GM12873 (cell line): ENCODE measurements at regions not wholly inside any gene's neighbourhood (a gene's known extent, or its start where the extent isn't known, plus 50 kb on each side); places are given as distances from the start of the nearest gene placed in this dataset.

Experiments used
- TF ChIP-seq, protein P1 (sequence below): IDR thresholded peaks from 2 replicates; pipeline ENCODE4 v1.5.1; 2012; ENCODE audit warnings: low read depth, mild to moderate bottlenecking, moderate library complexity, low read length, control low read depth; ENCODE audit not compliant: insufficient read depth; ENCODE audit errors: missing control alignments

DNA sequence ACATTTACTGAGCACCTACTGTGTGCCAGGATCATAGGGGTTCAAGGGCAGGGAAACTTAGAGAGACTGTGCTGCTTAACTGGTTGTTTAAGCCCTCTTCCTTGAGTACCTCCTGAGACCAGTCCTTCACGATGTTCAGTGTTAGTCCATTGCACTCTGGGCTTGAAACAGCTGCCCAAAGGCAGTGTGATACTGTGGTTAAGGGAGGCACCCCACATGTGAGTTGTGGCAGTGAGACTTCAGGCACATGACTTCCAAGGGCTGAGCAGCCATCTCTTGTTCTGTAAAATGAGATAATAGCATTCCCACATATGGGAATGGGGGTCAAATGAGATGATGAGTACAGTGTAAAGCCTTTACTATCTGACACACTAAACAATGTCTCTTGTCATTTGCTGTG, 75.1 kb downstream of the LINGO1 start:
- TF ChIP-seq, protein P1, sequence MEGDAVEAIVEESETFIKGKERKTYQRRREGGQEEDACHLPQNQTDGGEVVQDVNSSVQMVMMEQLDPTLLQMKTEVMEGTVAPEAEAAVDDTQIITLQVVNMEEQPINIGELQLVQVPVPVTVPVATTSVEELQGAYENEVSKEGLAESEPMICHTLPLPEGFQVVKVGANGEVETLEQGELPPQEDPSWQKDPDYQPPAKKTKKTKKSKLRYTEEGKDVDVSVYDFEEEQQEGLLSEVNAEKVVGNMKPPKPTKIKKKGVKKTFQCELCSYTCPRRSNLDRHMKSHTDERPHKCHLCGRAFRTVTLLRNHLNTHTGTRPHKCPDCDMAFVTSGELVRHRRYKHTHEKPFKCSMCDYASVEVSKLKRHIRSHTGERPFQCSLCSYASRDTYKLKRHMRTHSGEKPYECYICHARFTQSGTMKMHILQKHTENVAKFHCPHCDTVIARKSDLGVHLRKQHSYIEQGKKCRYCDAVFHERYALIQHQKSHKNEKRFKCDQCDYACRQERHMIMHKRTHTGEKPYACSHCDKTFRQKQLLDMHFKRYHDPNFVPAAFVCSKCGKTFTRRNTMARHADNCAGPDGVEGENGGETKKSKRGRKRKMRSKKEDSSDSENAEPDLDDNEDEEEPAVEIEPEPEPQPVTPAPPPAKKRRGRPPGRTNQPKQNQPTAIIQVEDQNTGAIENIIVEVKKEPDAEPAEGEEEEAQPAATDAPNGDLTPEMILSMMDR, result no peak

DNA sequence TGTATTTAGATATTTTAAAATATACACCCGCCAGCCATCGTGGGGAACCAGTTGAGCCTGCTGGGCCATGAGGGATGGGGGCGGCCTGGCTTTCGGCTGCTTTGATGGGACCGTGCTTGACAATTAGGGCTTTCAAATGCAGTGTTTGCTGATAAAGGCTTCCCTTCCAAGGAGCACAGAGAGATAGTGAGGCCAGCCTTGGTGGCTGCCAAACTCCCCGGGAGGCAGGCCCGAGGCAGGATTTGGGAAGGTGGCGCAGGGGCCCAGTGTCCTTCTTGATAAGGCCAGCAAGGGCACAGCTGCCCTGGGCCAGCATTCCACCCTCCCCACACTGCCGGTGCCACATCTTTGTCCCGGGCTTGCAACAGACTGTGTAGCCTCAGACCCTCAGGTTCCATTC, 75.6 kb downstream of the LINGO1 start:
- TF ChIP-seq, protein P1, result no peak

DNA sequence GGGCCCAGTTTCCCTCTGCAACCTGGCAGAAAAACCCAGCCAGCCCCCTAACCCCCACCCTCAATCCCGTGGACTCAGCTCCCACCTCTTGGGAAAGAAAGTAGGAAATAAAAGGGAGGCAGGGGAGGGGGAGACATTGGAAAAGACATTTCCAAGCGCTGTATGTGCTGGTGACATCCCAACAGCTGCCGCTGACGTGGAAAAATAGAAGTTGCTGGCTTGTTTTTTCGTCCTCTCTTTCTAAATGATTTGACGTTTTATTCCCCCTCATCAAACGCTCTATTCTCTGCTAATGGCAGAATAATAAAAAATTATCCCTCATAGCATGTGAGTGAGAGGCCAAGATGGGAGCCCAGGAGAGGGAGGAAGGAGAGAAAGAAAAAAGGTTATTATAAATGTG, 76.1 kb downstream of the LINGO1 start:
- TF ChIP-seq, protein P1, result no peak

DNA sequence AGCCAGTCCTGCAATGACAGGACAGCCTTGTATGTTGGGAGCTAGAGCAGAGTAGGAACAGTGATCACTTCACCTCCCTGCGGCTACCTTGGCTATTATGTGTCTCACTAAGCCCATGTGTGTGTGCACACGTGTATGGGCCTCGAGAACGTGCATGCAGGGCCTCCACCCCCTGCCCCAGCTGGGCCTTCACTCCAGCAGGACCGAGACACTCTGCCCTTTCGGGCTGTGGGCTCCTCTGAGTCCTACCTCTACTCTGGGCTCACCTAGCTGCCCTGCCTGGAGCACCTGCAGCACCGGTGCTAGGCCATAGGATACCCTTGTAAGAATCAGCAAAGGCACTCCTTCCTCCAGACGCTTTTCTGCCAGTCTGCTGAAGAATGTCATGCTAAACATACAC, 77.5 kb downstream of the LINGO1 start:
- TF ChIP-seq, protein P1, result no peak

GRCh38 chr15:77554306-77555080, 78.2 kb downstream of the LINGO1 start:
- TF ChIP-seq, protein P1, result no peak

DNA sequence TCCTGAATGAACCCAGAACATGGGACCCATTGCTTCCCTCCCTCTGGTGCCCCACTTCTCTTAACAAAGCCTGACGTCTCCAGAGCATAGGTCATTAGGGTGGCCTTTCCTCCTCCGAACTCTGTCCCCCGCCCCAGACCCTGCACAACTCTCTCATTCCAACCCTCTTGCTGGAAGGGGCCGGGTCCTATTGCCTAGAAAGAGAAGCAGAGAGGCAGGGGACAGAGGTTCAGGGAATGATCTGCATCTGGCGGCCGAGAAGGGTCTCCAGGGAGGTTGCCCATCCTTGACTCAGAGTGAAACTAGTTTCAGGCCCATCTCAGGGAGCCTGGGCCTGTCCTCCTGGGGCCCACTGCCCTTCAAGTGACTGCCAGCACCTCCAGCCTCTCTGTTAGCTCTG, 79.0 kb downstream of the LINGO1 start:
- TF ChIP-seq, protein P1, result no peak

- TF ChIP-seq, protein P1, result no peak
These were observed 79.5 kb downstream of the LINGO1 start for GRCh38 chr15:77553257-77553656.
